ENCODE measurements at regions not wholly inside any gene's neighbourhood (a gene's known extent, or its start where the extent isn't known, plus 50 kb on each side); places are given as distances from the start of the nearest gene placed in this dataset.

- H3K27me3 ChIP-seq (ENCODE audit: insufficient read depth, low read depth, low read length), result no peaks in the 10 kb centered on the region
- H3K79me2 ChIP-seq (replicated peaks; ENCODE audit: insufficient read depth, low read length), result no peaks in the 10 kb centered on the region
- H3K4me3 ChIP-seq (ENCODE audit: low read length), result no peak overlapping the region
- no peak overlapping the region for H2AFZ ChIP-seq (ENCODE audit: low read depth, low read length)
- H3F3A ChIP-seq (ENCODE audit: insufficient read depth, low read length, poor library complexity, severe bottlenecking), result no peaks in the 10 kb centered on the region
- no peak overlapping the region for H3K9ac ChIP-seq (ENCODE audit: low read length)
- TF ChIP-seq RAD21 (conservative IDR thresholded peaks at IDR 0.05) (no peak), EP300 (conservative IDR thresholded peaks at IDR 0.05; ENCODE audit: poor library complexity, severe bottlenecking) (no peak), TAF1 (IDR thresholded peaks at IDR 0.05; ENCODE audit: low read depth) (no peak)
- no peak overlapping the region for H3K27ac ChIP-seq (ENCODE audit: low read length)
- H3K36me3 ChIP-seq (ENCODE audit: insufficient read depth, low read length), result no peaks in the 10 kb centered on the region
- no peaks in the 10 kb centered on the region for H3K9me3 ChIP-seq (ENCODE audit: low read length)
- H4K20me1 ChIP-seq (ENCODE audit: insufficient read depth), result no peaks in the 10 kb centered on the region
- no peak overlapping the region for H3K4me2 ChIP-seq (ENCODE audit: low read length)
- no peaks in the 10 kb centered on the region for H3K9me2 ChIP-seq (ENCODE audit: insufficient read depth, low read length)
Measured at GRCh38 chr5:44002381-44002901, 386.8 kb downstream of the FGF10 start.

GRCh38 chr5:44001675-44002380 is 387.4 kb downstream of the FGF10 start:
- Histone ChIP-seq H2AFZ (ENCODE audit: low read depth, low read length) (no peak overlapping the region), H3K4me3 (ENCODE audit: low read length) (no peak overlapping the region), H3F3A (ENCODE audit: insufficient read depth, low read length, poor library complexity, severe bottlenecking) (no peaks in the 10 kb centered on the region), H3K27me3 (ENCODE audit: insufficient read depth, low read depth, low read length) (no peaks in the 10 kb centered on the region), H3K9ac (ENCODE audit: low read length) (no peak overlapping the region), H3K27ac (ENCODE audit: low read length) (no peak overlapping the region), H3K9me2 (ENCODE audit: insufficient read depth, low read length) (no peaks in the 10 kb centered on the region), H3K36me3 (ENCODE audit: insufficient read depth, low read length) (no peaks in the 10 kb centered on the region), H3K9me3 (ENCODE audit: low read length) (no peaks in the 10 kb centered on the region), H3K4me2 (ENCODE audit: low read length) (no peak overlapping the region), H4K20me1 (ENCODE audit: insufficient read depth) (no peaks in the 10 kb centered on the region), H3K79me2 (replicated peaks; ENCODE audit: insufficient read depth, low read length) (no peaks in the 10 kb centered on the region)
- TF ChIP-seq POLR2AphosphoS5 (IDR thresholded peaks at IDR 0.05), result no peak
- no peak for TF ChIP-seq TAF1 (IDR thresholded peaks at IDR 0.05; ENCODE audit: low read depth)
- no peak for TF ChIP-seq EP300 (conservative IDR thresholded peaks at IDR 0.05; ENCODE audit: poor library complexity, severe bottlenecking)
- no peak for TF ChIP-seq RAD21 (conservative IDR thresholded peaks at IDR 0.05)
- no peak for TF ChIP-seq CTCF (IDR thresholded peaks at IDR 0.05; ENCODE audit: poor library complexity, severe bottlenecking)
- TF ChIP-seq REST (IDR thresholded peaks at IDR 0.05; ENCODE audit: borderline replicate concordance), result no peak

- no peaks in the 10 kb centered on the region for H3K9me2 ChIP-seq (ENCODE audit: insufficient read depth, low read length)
- no peaks in the 10 kb centered on the region for H3K79me2 ChIP-seq (replicated peaks; ENCODE audit: insufficient read depth, low read length)
- H3K27me3 ChIP-seq (ENCODE audit: insufficient read depth, low read depth, low read length), result no peaks in the 10 kb centered on the region
- H3K4me3 ChIP-seq (ENCODE audit: low read length), result no peak overlapping the region
- no peaks in the 10 kb centered on the region for H3K9me3 ChIP-seq (ENCODE audit: low read length)
- H4K20me1 ChIP-seq (ENCODE audit: insufficient read depth), result no peaks in the 10 kb centered on the region
- TF ChIP-seq POLR2AphosphoS5 (IDR thresholded peaks at IDR 0.05) (no peak), TAF1 (IDR thresholded peaks at IDR 0.05; ENCODE audit: low read depth) (no peak), EP300 (conservative IDR thresholded peaks at IDR 0.05; ENCODE audit: poor library complexity, severe bottlenecking) (no peak), RAD21 (conservative IDR thresholded peaks at IDR 0.05) (no peak), SMC3 (conservative IDR thresholded peaks at IDR 0.05; ENCODE audit: poor library complexity) (no peak), REST (IDR thresholded peaks at IDR 0.05; ENCODE audit: borderline replicate concordance) (no peak), EZH2 (IDR thresholded peaks at IDR 0.05; ENCODE audit: borderline replicate concordance, insufficient read depth, low read length, poor library complexity, severe bottlenecking) (no peak), MXI1 (conservative IDR thresholded peaks at IDR 0.05; ENCODE audit: poor library complexity, severe bottlenecking) (no peak), CTCF (IDR thresholded peaks at IDR 0.05; ENCODE audit: poor library complexity, severe bottlenecking) (no peak)
- H3K9ac ChIP-seq (ENCODE audit: low read length), result no peak overlapping the region
- H3F3A ChIP-seq (ENCODE audit: insufficient read depth, low read length, poor library complexity, severe bottlenecking), result no peaks in the 10 kb centered on the region
- H3K27ac ChIP-seq (ENCODE audit: low read length), result no peak overlapping the region
- no peak overlapping the region for H3K4me2 ChIP-seq (ENCODE audit: low read length)
- H3K36me3 ChIP-seq (ENCODE audit: insufficient read depth, low read length), result no peaks in the 10 kb centered on the region
- H2AFZ ChIP-seq (ENCODE audit: low read depth, low read length), result no peak overlapping the region
Measured at GRCh38 chr5:44001236-44001635, 388.0 kb downstream of the FGF10 start.

All from neural cell (in vitro differentiated cells).